T47D (cell line): ENCODE measurements at regions not wholly inside any gene's neighbourhood (a gene's known extent, or its start where the extent isn't known, plus 50 kb on each side); places are given as distances from the start of the nearest gene placed in this dataset.
"Not testable (repeated sequence)": the region's sequence is repeated elsewhere in the genome, so short reads cannot be mapped to it uniquely, and the experiment has no call there.

Experiments
- DNase-seq, 2 experiments: peaks; one replicate each; pipeline versions ENCODE4 v3.0.0 to v3.0.0-alpha.2; 2011 to 2012; ENCODE audit warnings: low read depth in 1 of 2, low spot score in 1 of 2
- JUND ChIP-seq: IDR thresholded peaks from 2 replicates; pipeline ENCODE4 v1.6.1; 2012; ENCODE audit warnings: low read depth
- in situ Hi-C: cut with HindIII; loops from 2 replicates; pipeline ENCODE4 v1.10.0; 2016; ENCODE audit warnings: low sequenced_read_pairs, low pct_unique_long_range_greater_than_20kb

DNA sequence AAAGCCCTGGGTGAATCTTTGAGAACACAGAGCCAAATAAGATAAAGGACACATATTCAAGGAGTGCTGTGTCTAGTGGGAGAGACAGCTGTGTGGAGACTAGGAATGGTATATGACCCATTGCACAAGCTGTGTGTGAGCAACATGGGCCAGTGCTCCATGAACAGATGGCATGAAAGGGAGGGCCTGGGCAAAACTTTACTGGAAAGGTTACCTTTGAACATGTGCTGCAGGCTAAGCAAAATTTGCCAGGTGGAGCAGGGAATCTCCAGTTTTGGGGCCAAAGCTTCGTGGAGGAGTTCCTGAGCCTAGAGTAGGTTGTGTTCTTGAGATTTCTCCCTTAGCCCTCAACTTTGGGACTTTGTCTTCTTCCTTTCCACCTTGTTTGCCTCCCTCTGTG is 446.1 kb upstream of the PROX1 start:
- in situ Hi-C loops: no loop called here
- TF ChIP-seq JUND: no peak
- no peak for DNase-seq

DNA sequence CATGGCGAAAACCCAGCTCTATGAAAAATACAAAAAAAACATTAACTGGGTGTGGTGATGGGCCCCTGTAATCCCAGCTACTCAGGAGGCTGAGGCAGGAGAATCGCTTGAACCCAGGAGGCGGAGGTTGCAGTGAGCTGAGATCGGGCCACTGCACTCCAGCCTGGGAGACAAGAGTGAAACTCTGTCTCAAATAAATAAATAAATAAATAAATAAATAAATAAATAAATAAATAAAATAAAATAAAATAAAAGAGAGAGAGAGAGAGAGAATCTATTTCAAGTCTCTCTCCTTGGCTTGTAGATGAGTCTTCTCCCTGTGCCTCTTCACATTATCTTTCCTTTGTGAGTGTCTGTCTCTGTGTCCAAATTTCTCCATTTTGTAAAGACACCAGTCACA is 442.6 kb upstream of the PROX1 start:
- DNase-seq, in situ Hi-C loops: not testable (repeated sequence)

DNA sequence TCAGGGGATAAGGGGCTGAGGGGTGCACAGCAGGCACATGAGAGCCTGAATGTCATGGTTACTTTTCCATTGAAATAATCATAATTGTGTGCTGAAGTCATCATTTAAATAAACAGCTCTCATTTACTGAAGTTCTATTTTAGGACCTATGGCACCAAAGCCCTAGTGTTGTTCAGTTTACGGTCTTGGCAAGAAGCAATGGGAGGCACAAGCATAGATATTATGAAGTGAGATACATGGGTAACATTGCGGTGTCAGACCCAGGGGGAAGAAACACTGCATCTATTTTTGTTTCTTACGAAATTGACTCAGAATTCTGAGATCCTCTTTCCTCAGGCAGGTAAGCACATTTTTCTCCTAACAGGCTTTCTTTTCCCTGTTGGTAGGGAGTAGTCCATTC is 437.8 kb upstream of the PROX1 start:
- no peak for DNase-seq
- TF ChIP-seq JUND: no peak
- in situ Hi-C loops: no loop called here

DNA sequence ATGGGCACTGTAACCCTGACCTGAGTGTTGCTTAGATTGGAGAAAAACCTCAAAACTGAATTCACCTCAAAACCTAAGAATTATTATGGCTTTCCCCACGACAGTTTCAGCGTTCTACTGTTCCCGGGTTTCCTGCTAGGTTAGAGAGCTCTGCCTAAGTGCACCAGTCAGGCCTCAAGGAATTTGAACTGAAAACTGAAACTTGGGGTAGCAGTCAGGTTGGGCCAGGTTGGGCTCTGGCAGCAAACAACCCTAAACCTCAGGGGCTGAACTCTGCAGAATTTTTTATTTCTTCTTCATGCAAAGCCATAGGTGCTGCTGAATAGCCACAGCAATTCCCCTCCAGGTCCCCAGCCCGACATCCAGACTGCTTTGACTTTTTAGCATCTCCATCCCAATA is 437.0 kb upstream of the PROX1 start:
- no peak for TF ChIP-seq JUND
- in situ Hi-C loops: no loop called here
- no peak for DNase-seq

DNA sequence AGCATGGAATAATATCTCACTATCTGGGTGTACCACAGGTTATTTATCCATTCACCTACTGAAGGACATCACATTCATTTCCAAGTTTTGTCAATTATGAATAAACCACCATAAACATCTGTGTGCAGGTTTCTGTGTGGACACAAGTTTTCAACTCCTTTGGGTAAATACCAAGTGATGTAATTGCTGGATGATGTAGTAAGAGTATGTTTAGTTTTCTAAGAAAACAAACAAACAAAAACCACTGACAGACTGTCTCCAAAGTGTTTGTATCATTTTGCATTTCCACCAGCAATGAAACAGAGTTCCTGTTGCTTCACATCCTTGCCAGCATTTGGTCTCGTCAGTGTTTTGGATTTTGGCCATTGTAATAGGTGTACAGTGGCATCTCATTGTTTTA is 435.7 kb upstream of the PROX1 start:
- DNase-seq: no peak
- TF ChIP-seq JUND: no peak
- in situ Hi-C loops: no loop called here

DNA sequence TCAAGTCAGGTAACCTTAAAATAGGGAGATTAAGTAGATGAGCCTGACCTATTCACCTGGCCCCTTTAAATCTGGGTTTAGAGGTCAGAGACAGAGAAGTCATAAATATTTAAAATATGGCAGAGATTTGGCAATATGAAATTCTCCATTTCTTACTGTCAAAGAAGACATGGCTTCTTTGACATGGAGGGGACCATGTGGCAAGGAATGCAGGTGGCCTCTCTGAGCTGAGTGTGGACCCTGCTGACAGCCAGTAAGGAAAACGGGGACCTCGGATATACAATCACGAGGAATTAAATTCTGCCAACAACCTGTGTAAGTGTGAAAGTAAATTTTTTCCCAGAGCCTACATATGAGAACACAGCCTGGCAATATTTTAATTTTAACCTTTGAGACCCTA is 427.5 kb upstream of the PROX1 start:
- no peak for DNase-seq
- in situ Hi-C loops: no loop called here
- no peak for TF ChIP-seq JUND

DNA sequence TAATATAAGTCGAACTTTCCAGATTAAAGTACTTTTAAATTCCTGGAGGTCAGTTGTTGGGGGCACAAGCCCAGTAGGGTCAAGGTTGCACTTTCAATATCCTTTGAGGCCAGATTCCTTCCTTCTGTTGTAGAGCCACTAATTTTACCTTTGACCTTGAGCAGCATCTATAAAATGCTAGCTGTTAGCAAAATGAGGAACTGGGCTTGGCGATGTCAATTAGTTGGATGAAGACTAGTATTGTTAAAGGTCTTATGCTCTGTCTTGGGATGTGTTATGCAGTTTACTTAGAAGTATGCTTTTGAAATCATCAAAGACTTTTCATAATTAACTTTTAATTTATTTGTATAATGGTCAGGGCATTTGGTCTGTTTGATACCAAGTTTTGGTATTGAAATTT is 425.9 kb upstream of the PROX1 start:
- no peak for TF ChIP-seq JUND
- DNase-seq: no peak
- in situ Hi-C loops: no loop called here

DNA sequence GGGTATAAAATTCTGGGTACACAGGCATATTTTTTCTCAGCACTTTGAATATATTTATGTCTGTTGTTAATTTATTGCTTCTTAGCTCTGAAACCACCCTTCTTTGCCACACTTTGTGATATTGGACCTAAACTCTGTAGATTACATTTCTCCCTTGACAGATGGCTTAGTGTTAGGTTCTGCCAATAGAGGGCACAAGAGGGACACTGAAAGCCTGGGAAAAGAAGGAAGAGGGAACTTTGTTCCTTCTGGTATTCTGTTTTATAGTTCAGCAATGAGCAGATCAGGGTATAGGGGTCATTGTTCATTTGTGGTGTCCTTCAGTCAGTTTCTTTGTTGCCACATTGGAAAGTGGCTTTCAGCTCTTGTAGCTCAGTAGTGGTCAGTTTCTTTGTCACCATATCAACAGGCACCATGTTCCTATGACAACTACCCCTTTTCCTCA is 423.5 kb upstream of the PROX1 start:
- in situ Hi-C loops: no loop called here
- TF ChIP-seq JUND: no peak
- DNase-seq: peak in 1 of 2 experiments; percentile 77

DNA sequence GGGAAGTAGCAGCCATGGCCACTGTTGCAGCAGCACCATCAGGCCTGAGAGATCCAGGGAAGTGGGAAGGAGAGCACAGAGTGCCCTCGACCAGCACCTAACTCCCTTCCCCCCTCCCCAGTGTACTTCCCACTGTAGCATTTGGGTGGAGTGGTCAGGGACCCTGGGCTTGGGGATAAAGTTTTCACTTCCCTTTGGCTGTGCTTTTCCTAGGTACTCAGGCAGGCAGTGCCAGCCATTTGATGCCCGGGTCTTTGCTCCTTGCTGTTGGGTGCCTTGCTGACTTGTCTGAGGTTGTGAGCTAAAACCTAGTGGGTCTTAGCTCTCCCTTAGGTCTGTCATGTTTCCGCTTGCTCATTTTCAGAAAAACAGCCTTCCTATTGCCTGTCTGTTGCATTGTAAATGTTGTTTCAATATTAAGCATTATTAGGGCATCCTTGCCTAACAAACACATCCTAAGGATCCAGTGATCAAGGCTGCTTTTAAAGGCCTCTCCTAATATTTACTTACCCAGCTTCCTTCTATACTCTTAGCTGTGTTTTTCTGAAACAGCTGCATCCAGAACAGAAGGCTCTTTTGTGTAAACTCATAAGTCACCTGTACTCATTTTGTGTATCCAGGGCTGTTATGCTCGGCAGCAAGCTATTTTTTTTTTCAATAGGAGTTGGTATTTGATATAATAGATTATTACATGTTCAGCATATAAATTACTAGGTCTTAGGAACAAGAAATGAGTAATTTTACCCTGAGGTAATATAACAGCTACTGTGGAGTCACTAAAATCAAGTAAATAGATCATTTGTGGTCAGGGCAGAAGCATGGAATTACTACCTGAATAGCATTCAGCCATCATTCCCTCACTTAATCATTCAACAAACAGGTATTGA is 418.6 kb upstream of the PROX1 start:
- no peak for TF ChIP-seq JUND
- in situ Hi-C loops: no loop called here
- no peak for DNase-seq

DNA sequence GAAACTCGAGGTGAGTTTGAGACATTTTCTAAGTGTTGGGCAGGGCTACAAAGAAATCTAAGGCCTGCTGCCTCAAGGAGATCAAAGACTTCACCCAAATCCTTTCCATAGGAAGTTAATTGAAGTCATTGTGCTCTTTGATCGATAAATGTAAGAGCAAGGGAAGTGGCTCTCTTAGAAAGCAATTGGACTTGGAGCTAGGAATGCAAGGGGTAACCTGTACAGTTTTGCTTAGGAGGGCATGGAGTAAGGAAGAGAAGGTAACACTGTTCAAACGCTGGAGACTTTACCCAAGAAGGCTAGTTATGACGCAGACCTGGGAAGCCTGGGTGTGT is 418.0 kb upstream of the PROX1 start:
- no peak for DNase-seq
- in situ Hi-C loops: no loop called here
- no peak for TF ChIP-seq JUND

DNA sequence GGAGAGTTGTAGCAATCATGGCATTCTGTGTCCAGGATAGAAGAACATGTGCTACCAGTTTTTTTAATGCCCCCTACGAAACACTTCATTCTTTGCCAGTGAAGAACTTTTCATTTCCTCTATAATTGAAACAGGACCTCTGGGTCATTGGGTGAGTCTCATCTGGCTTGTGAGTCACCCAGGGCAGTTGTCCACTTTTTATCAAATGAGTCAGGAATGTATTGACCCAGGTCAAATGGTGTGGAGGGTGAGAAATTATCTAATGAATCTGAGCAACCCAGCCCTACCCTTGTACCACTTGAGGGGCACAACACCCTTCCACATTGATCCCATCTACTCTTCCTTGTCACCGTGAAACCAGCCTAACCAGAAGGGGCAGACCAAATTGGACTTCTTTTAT is 417.3 kb upstream of the PROX1 start:
- in situ Hi-C loops: no loop called here
- DNase-seq: no peak
- TF ChIP-seq JUND: no peak

DNA sequence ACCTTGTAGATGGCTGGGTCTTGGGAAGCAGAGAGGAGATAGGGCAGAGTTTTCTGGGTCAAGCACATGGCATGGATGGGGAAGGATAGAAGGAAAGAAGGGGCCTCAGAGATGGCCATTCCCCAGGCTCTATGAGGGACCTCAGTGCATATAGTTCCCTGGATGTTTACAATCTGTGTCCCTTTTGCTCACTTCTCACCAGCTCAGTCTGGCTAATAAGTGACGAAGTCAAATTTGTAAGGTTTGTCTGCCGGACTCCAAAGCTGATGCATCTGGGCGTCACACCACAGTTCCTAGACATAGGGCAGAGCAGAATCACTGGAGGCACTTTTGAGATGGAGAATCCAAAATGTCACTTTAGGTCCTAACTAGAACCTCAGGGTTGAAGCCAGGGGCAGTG is 416.4 kb upstream of the PROX1 start:
- TF ChIP-seq JUND: no peak
- in situ Hi-C loops: no loop called here
- DNase-seq: no peak

DNA sequence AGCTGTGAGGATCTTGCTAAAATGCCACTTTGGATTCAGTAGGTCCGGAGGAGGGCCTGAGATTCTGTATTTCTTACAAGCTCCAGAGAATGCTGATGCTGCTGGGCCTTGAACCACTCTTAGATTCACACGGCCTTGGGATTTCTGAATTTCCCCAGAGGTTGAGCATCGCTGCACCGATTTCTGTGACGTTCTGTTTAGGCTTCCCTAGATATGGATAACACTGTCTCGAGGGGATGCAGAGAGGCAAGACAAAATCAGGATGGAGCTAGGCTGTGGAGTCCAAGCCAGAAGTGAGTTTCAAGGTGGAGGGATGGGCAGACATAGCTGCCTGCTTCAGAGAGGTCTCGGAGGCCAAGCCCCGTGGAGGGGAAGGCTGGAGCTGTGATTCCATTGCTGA is 415.9 kb upstream of the PROX1 start:
- TF ChIP-seq JUND: no peak
- in situ Hi-C loops: no loop called here
- no peak for DNase-seq
